ENCODE measurements at regions not wholly inside any gene's neighbourhood (a gene's known extent, or its start where the extent isn't known, plus 50 kb on each side); places are given as distances from the start of the nearest gene placed in this dataset.

DNA sequence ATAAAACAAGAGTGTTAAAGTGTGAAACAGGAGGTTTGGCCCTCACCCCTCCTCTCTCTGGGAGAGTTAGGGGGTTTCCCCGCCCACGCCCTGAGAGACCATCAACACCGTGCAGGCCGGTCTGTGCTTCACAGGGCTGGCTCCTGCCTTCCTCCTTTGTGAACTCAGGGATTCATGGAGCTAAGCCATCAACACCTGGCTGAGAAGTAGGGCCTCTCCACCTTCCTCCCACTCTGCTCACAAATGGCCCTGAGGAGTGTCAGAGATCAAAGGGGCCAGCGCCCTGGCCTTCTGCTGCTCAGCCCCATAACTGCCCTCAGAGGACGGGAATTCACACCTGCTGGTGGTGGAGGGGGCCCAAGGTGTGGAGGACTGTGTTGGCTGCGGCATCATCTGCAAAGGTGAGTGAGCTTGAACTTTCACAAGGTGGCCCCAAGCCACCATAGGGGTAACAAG is 88.6 kb downstream of the PSMB1 start:
- ChIA-PET CTCF (interaction anchor here (0.8 kb wide), 1 partner anchor 23 kb away, joined by 3 read pairs; no protein-coding TSS in a partner anchor), POLR2A (no interaction called here)
- Mint-ChIP-seq H3K27ac (peak overlapping the region; percentile 9 to 83 (median 63)), H3K4me3 (peak overlapping the region; percentile 15 to 78 (median 59)), H3K36me3 (no peaks in the 10 kb centered on the region), H3K9me3 (peaks cover 0 to 2% (median 0%) of the 10 kb centered on the region in 5 donors), H3K4me1 (peaks cover 28 to 44% (median 29%) of the 10 kb centered on the region in 3 donors), H3K27me3 (peaks cover 5 to 11% of the 10 kb centered on the region in 2 donors)
- Histone ChIP-seq H3K36me3 (ENCODE audit: insufficient read depth, low read length) (no peaks in the 10 kb centered on the region), H3K4me1 (ENCODE audit: insufficient read depth, low read length) (peaks cover 3% of the 10 kb centered on the region), H3K4me3 (ENCODE audit: low read length) (no peak overlapping the region), H3K27me3 (ENCODE audit: insufficient read depth, low read length, poor library complexity, severe bottlenecking) (no peaks in the 10 kb centered on the region), H3K27ac (ENCODE audit: low read depth, low read length) (no peak overlapping the region), H3K9me3 (ENCODE audit: low read length) (no peaks in the 10 kb centered on the region)
- peak in 2 of 5 donors; percentile 12 to 45 for DNase-seq

DNA sequence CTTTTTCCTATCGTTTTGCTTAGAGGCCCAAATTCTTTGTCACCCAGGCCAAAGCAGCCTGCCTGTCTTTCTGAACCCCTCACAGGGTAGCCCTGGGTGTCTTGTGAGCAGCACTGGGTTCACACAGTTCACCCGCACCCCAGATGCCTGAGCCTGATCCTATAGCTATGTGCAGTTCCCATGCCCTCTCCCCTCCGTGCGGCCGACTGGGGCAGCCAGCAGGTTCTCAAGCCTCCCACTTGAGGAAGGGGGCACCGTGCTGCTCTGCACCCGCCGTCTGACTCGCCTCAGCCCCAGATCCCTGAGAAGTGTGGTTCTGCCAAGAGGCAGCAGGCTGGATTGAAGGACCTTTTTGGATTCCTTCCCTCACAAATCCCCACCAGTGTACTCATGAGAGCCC is 89.0 kb downstream of the PSMB1 start:
- no peaks in the 10 kb centered on the region for H3K27me3 ChIP-seq (ENCODE audit: insufficient read depth, low read length, poor library complexity, severe bottlenecking)
- H3K9me3 ChIP-seq (ENCODE audit: low read length) = no peaks in the 10 kb centered on the region
- no peaks in the 10 kb centered on the region for H3K36me3 Mint-ChIP-seq
- H3K27ac ChIP-seq (ENCODE audit: low read depth, low read length) = no peak overlapping the region
- DNase-seq = no peak
- H3K4me3 ChIP-seq (ENCODE audit: low read length) = no peak overlapping the region
- no peaks in the 10 kb centered on the region for H3K36me3 ChIP-seq (ENCODE audit: insufficient read depth, low read length)
- peak overlapping the region; percentile 15 to 78 (median 59) for H3K4me3 Mint-ChIP-seq
- H3K4me1 Mint-ChIP-seq = peaks cover 30 to 47% (median 32%) of the 10 kb centered on the region in 3 donors
- H3K9me3 Mint-ChIP-seq = peaks cover 0 to 2% (median 0%) of the 10 kb centered on the region in 5 donors
- POLR2A ChIA-PET = no interaction called here
- CTCF ChIA-PET = no interaction called here
- H3K27me3 Mint-ChIP-seq = peaks cover 7 to 12% of the 10 kb centered on the region in 2 donors
- peaks cover 7% of the 10 kb centered on the region for H3K4me1 ChIP-seq (ENCODE audit: insufficient read depth, low read length)
- H3K27ac Mint-ChIP-seq = peak overlapping the region in 7 of 8 donors; percentile 29 to 83 (median 61)

DNA sequence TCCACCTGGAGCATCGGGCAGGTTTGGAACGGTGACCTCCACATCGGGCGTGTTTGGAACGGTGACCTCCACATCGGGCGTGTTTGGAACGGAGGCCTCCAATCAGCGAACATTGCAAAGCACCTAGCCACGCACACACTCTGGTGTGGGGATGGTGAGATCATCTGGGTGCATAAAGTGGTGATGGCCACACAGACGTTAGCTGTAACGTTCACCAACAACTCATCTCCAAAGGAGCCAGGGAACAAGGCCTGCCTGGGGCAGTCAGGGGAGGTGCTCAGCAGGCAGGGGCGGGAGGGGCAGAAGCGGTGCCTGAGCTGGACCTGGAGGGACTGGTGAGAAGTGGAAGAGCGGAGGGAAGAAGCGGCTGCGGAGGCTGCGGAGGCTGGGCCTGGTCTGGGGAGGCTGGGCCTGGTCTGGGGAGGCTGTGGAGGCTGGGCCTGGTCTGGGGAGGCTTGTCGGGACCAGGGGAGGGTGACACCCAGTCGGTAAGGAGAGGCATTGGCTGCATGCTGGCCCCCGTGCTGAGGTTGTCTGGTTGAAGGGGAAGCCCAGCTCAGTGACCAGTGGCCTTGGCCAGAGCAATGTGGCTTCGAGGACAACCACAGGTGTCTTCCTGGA is 89.9 kb downstream of the PSMB1 start:
- Histone ChIP-seq H3K4me1 (ENCODE audit: insufficient read depth, low read length) (peaks cover 7% of the 10 kb centered on the region), H3K27ac (ENCODE audit: low read depth, low read length) (no peak overlapping the region), H3K9me3 (ENCODE audit: low read length) (no peaks in the 10 kb centered on the region), H3K4me3 (ENCODE audit: low read length) (no peak overlapping the region), H3K36me3 (ENCODE audit: insufficient read depth, low read length) (no peaks in the 10 kb centered on the region), H3K27me3 (ENCODE audit: insufficient read depth, low read length, poor library complexity, severe bottlenecking) (no peaks in the 10 kb centered on the region)
- H3K27ac Mint-ChIP-seq = no peak overlapping the region
- H3K4me1 Mint-ChIP-seq = peaks cover 30 to 47% (median 32%) of the 10 kb centered on the region in 3 donors
- peak overlapping the region in 2 of 7 donors; percentile 54 to 69 for H3K4me3 Mint-ChIP-seq
- CTCF ChIA-PET = no interaction called here
- H3K9me3 Mint-ChIP-seq = peaks cover 0 to 2% (median 0%) of the 10 kb centered on the region in 5 donors
- no peak for DNase-seq
- no peaks in the 10 kb centered on the region for H3K36me3 Mint-ChIP-seq
- H3K27me3 Mint-ChIP-seq = peaks cover 7 to 12% of the 10 kb centered on the region in 2 donors
- POLR2A ChIA-PET = no interaction called here

DNA sequence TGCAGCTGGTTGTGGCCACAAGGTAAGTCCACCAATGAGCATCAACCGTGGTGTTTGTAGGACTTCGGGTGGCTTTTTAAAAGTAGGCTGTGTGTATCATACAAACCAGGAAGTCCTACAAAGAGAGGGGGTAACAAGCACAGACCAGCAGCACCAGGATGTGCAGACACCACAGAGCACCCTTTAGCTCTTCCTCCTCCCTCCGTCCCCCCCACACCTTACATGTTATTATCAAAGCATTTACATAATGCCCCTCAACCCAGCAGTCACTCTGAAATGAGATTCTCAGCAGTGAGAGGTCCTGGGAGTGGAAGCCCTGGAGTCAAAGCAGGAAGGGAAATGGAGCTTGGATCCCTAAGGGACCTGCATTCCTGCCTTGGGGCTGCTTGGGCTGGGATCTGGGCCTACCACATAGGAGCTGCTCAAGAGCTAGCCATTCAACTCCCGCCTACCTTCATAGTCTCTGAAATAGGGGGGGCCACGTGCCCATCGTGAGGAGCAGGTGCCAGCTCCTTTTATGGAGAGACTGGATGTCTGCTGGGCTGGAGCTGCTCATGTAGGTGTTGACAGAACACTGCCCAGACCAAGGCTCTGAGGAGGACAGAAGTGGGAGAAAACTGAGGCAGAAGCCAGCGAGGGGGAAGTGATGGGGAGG is 90.6 kb downstream of the PSMB1 start:
- Histone ChIP-seq H3K4me3 (ENCODE audit: low read length) (no peak overlapping the region), H3K9me3 (ENCODE audit: low read length) (no peaks in the 10 kb centered on the region), H3K36me3 (ENCODE audit: insufficient read depth, low read length) (no peaks in the 10 kb centered on the region), H3K27ac (ENCODE audit: low read depth, low read length) (no peak overlapping the region), H3K27me3 (ENCODE audit: insufficient read depth, low read length, poor library complexity, severe bottlenecking) (no peaks in the 10 kb centered on the region), H3K4me1 (ENCODE audit: insufficient read depth, low read length) (peaks cover 7% of the 10 kb centered on the region)
- ChIA-PET POLR2A (no interaction called here), CTCF (no interaction called here)
- peak overlapping the region in 7 of 8 donors; percentile 4 to 84 (median 50) for H3K27ac Mint-ChIP-seq
- peaks cover 7 to 12% of the 10 kb centered on the region in 2 donors for H3K27me3 Mint-ChIP-seq
- H3K9me3 Mint-ChIP-seq = peaks cover 0 to 2% (median 0%) of the 10 kb centered on the region in 5 donors
- no peak for DNase-seq
- H3K4me3 Mint-ChIP-seq = peak overlapping the region in 3 of 7 donors; percentile 46 to 63 (median 58)
- peaks cover 30 to 47% (median 32%) of the 10 kb centered on the region in 3 donors for H3K4me1 Mint-ChIP-seq
- H3K36me3 Mint-ChIP-seq = no peaks in the 10 kb centered on the region

DNA sequence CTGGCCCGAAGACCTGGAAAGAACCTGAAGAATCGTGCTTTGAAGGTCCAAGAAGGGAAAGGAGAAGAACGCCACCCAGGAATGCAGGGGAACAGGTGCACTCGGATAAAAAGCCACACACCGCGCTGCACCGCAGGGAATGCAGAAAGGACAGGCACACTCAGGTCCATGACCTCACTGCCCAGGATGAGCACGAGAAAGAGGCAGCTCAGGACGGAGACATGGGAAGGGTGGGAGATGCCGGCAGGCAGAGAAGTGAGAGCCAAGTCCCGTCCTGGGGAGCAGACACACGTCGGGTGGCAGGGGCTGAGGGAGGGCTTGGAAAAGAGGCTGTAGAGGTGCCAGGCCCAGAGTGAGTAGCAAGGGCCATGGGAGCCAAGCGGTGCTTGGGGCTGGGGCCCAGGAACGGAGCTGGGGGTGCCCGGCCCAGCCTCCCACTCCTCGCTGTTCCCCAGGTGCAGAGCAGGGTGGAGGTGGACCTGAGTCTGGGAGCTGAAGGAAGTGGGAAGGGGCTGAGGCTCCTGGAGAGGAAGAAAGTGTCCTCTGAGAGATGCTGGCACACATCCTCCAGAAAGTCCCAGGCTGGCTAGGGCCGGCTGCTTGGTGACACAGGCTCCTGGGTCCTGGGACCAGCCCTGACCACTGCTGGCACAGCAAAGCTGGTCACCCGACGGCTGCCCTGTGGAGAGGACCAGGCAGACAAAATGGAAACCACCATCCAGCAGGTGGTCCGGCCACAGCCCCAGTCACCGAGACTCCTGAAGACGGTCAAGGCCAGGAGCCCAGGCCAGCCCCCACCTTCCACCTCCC is 91.3 kb downstream of the PSMB1 start:
- Mint-ChIP-seq H3K4me1 (peaks cover 30 to 47% (median 32%) of the 10 kb centered on the region in 3 donors), H3K9me3 (peaks cover 0 to 2% (median 0%) of the 10 kb centered on the region in 5 donors), H3K27ac (peak overlapping the region in 5 of 8 donors; percentile 4 to 94 (median 55)), H3K27me3 (peaks cover 7 to 12% of the 10 kb centered on the region in 2 donors), H3K36me3 (no peaks in the 10 kb centered on the region), H3K4me3 (peak overlapping the region in 2 of 7 donors; percentile 26 to 46)
- Histone ChIP-seq H3K27me3 (ENCODE audit: insufficient read depth, low read length, poor library complexity, severe bottlenecking) (no peaks in the 10 kb centered on the region), H3K4me3 (ENCODE audit: low read length) (no peak overlapping the region), H3K4me1 (ENCODE audit: insufficient read depth, low read length) (peaks cover 7% of the 10 kb centered on the region), H3K9me3 (ENCODE audit: low read length) (no peaks in the 10 kb centered on the region), H3K36me3 (ENCODE audit: insufficient read depth, low read length) (no peaks in the 10 kb centered on the region), H3K27ac (ENCODE audit: low read depth, low read length) (no peak overlapping the region)
- ChIA-PET POLR2A (no interaction called here), CTCF (no interaction called here)
- DNase-seq = no peak

DNA sequence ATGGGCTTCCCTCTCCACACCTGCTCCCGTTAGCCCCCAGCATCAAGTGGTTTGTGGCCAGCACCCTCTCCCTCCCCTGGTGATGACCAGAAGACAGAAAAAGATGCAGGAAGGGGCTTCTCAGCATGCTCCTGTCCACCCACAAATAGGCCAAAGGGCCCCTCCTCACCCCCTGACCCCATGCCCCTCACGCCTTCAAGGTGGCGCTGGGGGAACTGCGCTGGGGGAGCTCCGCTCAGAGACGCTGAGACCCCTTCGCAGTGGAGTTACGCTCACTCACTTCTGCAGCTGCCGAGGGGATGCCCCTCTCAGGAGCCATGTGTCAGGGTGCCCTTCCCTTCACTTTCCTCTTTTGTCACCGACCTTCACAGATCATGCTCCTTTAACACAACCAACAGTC is 92.0 kb downstream of the PSMB1 start:
- no peak overlapping the region for H3K27ac ChIP-seq (ENCODE audit: low read depth, low read length)
- POLR2A ChIA-PET = no interaction called here
- CTCF ChIA-PET = no interaction called here
- H3K27me3 ChIP-seq (ENCODE audit: insufficient read depth, low read length, poor library complexity, severe bottlenecking) = no peaks in the 10 kb centered on the region
- peaks cover 7% of the 10 kb centered on the region for H3K4me1 ChIP-seq (ENCODE audit: insufficient read depth, low read length)
- Mint-ChIP-seq H3K36me3 (no peaks in the 10 kb centered on the region), H3K27ac (no peak overlapping the region), H3K4me1 (peaks cover 30 to 47% (median 32%) of the 10 kb centered on the region in 3 donors), H3K9me3 (peaks cover 0 to 2% (median 0%) of the 10 kb centered on the region in 5 donors), H3K4me3 (no peak overlapping the region), H3K27me3 (peaks cover 7 to 12% of the 10 kb centered on the region in 2 donors)
- no peaks in the 10 kb centered on the region for H3K9me3 ChIP-seq (ENCODE audit: low read length)
- H3K4me3 ChIP-seq (ENCODE audit: low read length) = no peak overlapping the region
- no peaks in the 10 kb centered on the region for H3K36me3 ChIP-seq (ENCODE audit: insufficient read depth, low read length)
- no peak for DNase-seq

DNA sequence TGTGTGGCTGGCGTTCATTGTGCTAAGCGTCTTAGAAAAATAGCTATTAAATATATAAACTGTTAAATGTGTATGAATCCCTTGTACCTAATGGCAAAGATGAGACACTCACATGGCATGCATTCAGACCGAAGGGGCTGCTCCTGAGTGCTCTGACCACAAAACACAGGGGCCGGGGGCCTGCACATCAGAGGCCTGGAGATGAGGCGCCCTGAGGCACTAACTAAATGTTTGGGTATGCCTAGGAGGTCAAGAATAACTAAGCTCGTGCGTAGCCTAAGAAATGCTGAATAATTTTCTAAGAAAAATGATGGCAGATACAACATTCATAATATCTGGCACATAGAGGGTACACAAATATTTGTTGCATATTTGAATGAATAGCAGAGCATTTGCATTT is 92.5 kb downstream of the PSMB1 start:
- peaks cover 7 to 12% of the 10 kb centered on the region in 2 donors for H3K27me3 Mint-ChIP-seq
- Histone ChIP-seq H3K9me3 (ENCODE audit: low read length) (no peaks in the 10 kb centered on the region), H3K27me3 (ENCODE audit: insufficient read depth, low read length, poor library complexity, severe bottlenecking) (no peaks in the 10 kb centered on the region), H3K27ac (ENCODE audit: low read depth, low read length) (no peak overlapping the region), H3K36me3 (ENCODE audit: insufficient read depth, low read length) (no peaks in the 10 kb centered on the region), H3K4me3 (ENCODE audit: low read length) (no peak overlapping the region), H3K4me1 (ENCODE audit: insufficient read depth, low read length) (peaks cover 7% of the 10 kb centered on the region)
- ChIA-PET CTCF (no interaction called here), POLR2A (no interaction called here)
- no peak overlapping the region for H3K4me3 Mint-ChIP-seq
- no peak overlapping the region for H3K27ac Mint-ChIP-seq
- no peaks in the 10 kb centered on the region for H3K9me3 Mint-ChIP-seq
- no peaks in the 10 kb centered on the region for H3K36me3 Mint-ChIP-seq
- peaks cover 30 to 47% (median 32%) of the 10 kb centered on the region in 3 donors for H3K4me1 Mint-ChIP-seq
- no peak for DNase-seq

DNA sequence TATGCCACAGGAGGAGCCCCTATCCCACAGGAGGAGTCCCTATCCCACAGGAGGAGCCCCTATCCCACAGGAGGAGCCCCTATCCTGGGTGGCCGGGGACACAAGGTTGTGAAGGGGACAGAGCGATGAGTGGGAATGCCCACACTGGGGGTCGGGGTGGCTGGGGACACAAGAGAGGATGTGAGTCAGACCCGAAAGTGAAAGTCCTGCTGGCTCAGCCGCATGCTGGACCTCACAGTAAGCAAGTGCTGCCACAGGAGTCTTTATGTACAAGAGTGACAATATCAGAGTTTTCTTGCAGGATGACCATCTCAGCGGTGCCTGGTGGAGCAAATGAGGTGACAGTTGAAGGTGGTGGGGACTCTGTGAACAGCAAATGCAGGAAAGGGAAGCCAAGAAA is 93.7 kb downstream of the PSMB1 start:
- H3K9me3 ChIP-seq (ENCODE audit: low read length) = no peaks in the 10 kb centered on the region
- H3K36me3 Mint-ChIP-seq = no peaks in the 10 kb centered on the region
- H3K4me3 ChIP-seq (ENCODE audit: low read length) = no peak overlapping the region
- no peaks in the 10 kb centered on the region for H3K27me3 ChIP-seq (ENCODE audit: insufficient read depth, low read length, poor library complexity, severe bottlenecking)
- DNase-seq = no peak
- peak overlapping the region in 6 of 7 donors; percentile 49 to 79 (median 65) for H3K4me3 Mint-ChIP-seq
- peaks cover 7 to 12% of the 10 kb centered on the region in 2 donors for H3K27me3 Mint-ChIP-seq
- H3K27ac ChIP-seq (ENCODE audit: low read depth, low read length) = no peak overlapping the region
- H3K4me1 Mint-ChIP-seq = peaks cover 30 to 42% (median 32%) of the 10 kb centered on the region in 3 donors
- ChIA-PET POLR2A (no interaction called here), CTCF (no interaction called here)
- no peaks in the 10 kb centered on the region for H3K36me3 ChIP-seq (ENCODE audit: insufficient read depth, low read length)
- peaks cover 7% of the 10 kb centered on the region for H3K4me1 ChIP-seq (ENCODE audit: insufficient read depth, low read length)
- H3K27ac Mint-ChIP-seq = peak overlapping the region in 5 of 8 donors; percentile 12 to 58 (median 47)
- no peaks in the 10 kb centered on the region for H3K9me3 Mint-ChIP-seq
